GM12891 (cell line): ENCODE measurements at regions not wholly inside any gene's neighbourhood (a gene's known extent, or its start where the extent isn't known, plus 50 kb on each side); places are given as distances from the start of the nearest gene placed in this dataset.

Source experiments
- DNase-seq: peaks from one replicate; pipeline ENCODE4 v3.0.0; 2011; ENCODE audit warnings: low spot score; ENCODE audit not compliant: insufficient read length
- FAIRE-seq: peaks from 2 replicates; lab custom pipeline; 2011; peaks lifted over from hg19 to GRCh38; lab: Jason Lieb, UNC
- PAX5 ChIP-seq: IDR thresholded peaks from 2 replicates; pipeline ENCODE4 v1.6.1; 2011; ENCODE audit warnings: low read length, moderate library complexity, mild to moderate bottlenecking; ENCODE audit not compliant: insufficient read depth, severe bottlenecking
- POLR2A ChIP-seq: IDR thresholded peaks from 2 replicates; pipeline ENCODE4 v1.6.1; 2011; ENCODE audit warnings: low read depth, low read length, control low read depth
- POLR2AphosphoS5 ChIP-seq: IDR thresholded peaks from 2 replicates; pipeline ENCODE4 v1.6.1; 2011; ENCODE audit warnings: low read depth, low read length, control low read depth
- POU2F2 ChIP-seq: IDR thresholded peaks from 2 replicates; pipeline ENCODE4 v1.6.1; 2011; ENCODE audit warnings: low read depth, mild to moderate bottlenecking, control low read depth, low read length, moderate library complexity
- SPI1 ChIP-seq: IDR thresholded peaks from 2 replicates; pipeline ENCODE4 v1.6.1; 2011; ENCODE audit warnings: low read depth, low read length, control low read depth
- TAF1 ChIP-seq: IDR thresholded peaks from 2 replicates; pipeline ENCODE4 v1.6.1; 2011; ENCODE audit warnings: low read depth, low read length, control low read depth

DNA sequence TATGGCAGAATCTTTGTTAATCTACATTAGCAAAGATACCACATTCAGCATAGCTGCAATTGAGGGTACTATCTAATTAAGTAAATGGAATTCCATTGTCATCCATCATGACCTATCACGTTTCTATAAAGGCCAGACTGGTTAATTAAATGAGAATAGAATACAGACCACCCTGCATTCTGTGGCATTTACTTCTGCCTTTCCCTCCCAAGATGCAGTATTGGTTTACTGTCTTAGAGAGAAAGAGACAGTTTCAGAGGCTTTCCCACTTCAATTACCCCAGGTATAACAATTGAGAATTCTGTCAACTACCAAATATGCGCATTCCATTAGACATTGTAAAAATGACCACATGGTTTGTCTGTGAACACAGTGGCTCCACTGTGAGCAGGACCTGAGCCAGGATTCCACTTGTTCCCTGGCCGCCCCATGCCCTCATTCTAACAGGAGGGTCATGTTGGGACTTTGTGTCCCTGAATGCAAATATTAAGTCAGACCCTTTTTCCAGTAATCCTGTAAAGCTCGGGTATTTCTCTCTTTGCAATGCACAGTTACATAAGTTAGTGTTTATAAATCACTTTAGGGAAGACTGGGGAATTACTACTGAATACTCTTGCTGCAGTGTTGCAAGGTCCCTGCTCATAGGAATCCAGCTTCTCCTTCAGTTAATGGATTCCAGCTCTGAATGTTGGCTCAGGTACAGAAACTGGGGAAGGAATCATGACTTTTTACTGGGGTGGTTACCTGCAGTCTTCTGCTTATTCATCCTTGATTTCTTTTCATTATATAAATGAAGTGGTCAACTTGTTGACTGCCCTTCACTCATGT lies 261.0 kb downstream of the PDGFC start:
- TF ChIP-seq SPI1 (no peak), PAX5 (no peak), POLR2AphosphoS5 (no peak), TAF1 (no peak)
- FAIRE-seq (no peak), DNase-seq (no peak)

DNA sequence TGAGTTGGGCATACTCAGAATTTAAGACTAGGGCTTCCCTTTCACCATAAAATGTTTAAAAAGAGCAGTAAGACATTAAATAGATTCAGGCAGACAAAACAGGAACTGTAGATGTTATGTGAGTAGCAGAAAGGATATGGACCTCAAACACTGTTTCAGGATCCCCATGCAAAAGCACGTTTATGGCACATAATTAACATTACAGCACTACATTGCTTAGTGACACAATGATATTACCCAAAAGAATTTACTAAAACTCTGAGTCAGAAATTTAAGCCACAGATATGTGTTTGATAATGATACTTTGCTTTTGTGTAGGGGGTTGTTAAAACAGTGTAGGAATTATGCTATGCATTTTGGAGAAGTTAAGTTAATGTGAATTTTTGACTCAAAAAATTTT lies 266.3 kb downstream of the PDGFC start:
- FAIRE-seq (no peak), DNase-seq (no peak)
- TF ChIP-seq POLR2AphosphoS5 = no peak
- no peak for TF ChIP-seq TAF1
- TF ChIP-seq PAX5 = no peak
- TF ChIP-seq SPI1 = no peak
- no peak for TF ChIP-seq POLR2A
- no peak for TF ChIP-seq POU2F2

- DNase-seq (no peak), FAIRE-seq (no peak)
- no peak for TF ChIP-seq POLR2A
- TF ChIP-seq TAF1 = no peak
- no peak for TF ChIP-seq POU2F2
- TF ChIP-seq POLR2AphosphoS5 = no peak
- TF ChIP-seq PAX5 = no peak
- TF ChIP-seq SPI1 = no peak
These were observed 276.4 kb downstream of the PDGFC start for GRCh38 chr4:156695163-156695562.

- FAIRE-seq (no peak), DNase-seq (no peak)
- TF ChIP-seq POLR2AphosphoS5 = no peak
- no peak for TF ChIP-seq TAF1
- TF ChIP-seq PAX5 = no peak
- TF ChIP-seq SPI1 = no peak
- no peak for TF ChIP-seq POLR2A
- TF ChIP-seq POU2F2 = no peak
These were observed 277.2 kb downstream of the PDGFC start for GRCh38 chr4:156694413-156694812.

DNA sequence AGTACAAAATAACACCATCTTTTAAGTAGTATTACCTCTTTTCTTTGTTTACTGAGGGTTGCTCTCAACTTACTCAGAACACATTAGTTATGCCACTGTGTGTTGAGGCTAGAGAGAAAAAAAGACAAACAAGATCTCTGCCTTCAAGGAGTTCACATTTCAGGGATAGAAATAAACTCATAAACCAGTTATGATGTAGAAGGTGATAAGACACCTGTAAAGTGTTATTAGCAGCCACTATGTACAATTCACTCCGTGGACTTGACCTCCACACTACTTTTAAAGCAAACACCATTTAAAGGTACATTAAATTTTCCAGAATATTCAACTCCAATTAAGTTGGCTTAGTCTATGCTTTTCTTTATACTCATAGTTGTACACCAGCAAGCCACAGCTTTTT lies 278.0 kb downstream of the PDGFC start:
- no peak for TF ChIP-seq PAX5
- TF ChIP-seq POLR2AphosphoS5 = no peak
- TF ChIP-seq SPI1 = no peak
- TF ChIP-seq TAF1 = no peak
- TF ChIP-seq POLR2A = no peak
- DNase-seq = no peak

DNA sequence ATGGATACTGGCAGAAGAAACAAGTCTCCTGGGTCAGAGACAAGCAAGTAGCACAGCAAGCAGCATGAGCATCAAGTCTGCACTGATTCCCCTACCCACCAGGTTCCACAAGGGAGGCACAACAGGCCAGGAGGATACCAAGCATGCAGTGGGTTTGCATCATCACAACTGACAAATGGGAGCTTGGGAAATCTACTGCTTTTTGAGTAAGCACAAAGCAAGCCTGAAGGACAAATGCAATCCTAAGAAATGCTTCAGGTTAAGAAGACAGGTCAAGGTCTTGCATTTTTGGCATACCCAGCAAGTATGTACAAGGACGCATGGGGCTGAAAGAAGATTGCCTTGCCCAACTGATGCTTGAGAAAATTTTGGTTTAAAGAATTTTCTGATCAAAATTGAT lies 279.6 kb downstream of the PDGFC start:
- TF ChIP-seq POU2F2 (no peak), POLR2A (no peak), TAF1 (no peak), SPI1 (no peak), POLR2AphosphoS5 (no peak), PAX5 (no peak)
- FAIRE-seq (no peak), DNase-seq (no peak)

More for the DNA sequence above, 278.0 kb downstream of the PDGFC start:
- FAIRE-seq = no peak

DNA sequence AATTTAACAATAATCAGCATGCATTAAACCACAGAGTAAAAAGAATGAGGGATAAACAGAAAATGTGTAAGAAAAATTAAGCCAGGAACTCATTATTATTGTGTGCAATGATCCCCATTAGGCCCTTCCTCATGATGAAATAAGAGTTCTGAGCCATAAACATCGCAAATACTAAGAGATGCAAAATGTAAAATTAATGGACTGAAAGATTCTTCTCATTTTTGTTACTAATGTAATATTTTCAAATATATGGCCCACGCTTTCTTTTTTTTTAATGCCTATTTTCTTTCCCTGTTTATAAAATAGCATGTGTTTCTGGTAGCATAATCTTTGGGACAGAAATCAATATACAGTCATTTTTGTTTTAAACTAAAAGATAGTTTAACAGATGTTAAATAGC lies 281.0 kb downstream of the PDGFC start:
- FAIRE-seq (no peak), DNase-seq (no peak)
- TF ChIP-seq PAX5 (no peak), TAF1 (no peak), SPI1 (no peak), POLR2AphosphoS5 (no peak), POU2F2 (no peak), POLR2A (no peak)

DNA sequence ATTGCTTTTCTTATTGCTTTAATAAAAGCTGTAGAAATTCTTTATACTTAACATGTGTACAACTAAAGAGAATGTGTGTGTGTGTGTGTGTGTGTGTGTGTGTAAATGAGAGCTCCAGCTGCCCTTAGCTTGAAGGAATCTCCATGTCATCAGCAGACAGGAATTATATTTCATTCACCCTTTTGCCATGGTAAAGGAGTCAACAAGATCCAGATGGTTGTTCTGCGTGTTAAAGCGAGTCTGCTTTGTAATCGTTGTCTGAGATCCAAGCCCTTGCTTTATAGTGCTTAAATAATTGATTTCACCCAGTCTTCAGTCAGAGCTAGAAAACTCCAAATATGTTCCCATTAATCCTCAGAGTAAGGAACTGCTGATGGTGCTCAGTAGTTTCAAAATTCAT lies 285.5 kb downstream of the PDGFC start:
- no peak for DNase-seq
- no peak for TF ChIP-seq POLR2AphosphoS5
- TF ChIP-seq SPI1 = no peak
- no peak for TF ChIP-seq TAF1
- TF ChIP-seq POU2F2 = no peak
- TF ChIP-seq POLR2A = no peak
- no peak for TF ChIP-seq PAX5
- no peak for FAIRE-seq

DNA sequence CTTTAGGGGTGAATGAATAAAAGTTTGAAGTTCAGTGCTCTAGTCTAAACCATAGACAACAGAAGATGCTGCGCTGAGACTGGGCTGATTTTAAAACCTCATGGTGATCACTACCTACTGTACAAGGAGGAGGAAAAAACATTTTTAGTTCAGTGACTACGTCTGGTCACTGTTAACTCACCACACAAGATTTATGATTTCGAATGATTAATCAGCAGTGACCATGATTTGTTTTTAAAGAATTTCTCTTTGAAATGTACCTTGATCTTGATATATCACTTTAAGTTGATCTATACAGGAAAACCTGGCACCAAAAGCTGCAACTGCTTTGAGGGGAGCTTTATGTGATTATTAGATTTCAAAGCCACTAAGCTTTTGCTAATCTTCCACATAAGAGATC lies 286.3 kb downstream of the PDGFC start:
- FAIRE-seq = no peak
- no peak for DNase-seq
- TF ChIP-seq POLR2A (no peak), POU2F2 (no peak), POLR2AphosphoS5 (no peak), PAX5 (no peak), TAF1 (no peak), SPI1 (no peak)

GRCh38 chr4:156677656-156678055 lies 293.9 kb downstream of the PDGFC start:
- DNase-seq = no peak
- TF ChIP-seq POLR2A (no peak), POLR2AphosphoS5 (no peak), TAF1 (no peak), PAX5 (no peak), POU2F2 (no peak), SPI1 (no peak)
- no peak for FAIRE-seq
